ENCODE measurements at regions not wholly inside any gene's neighbourhood (a gene's known extent, or its start where the extent isn't known, plus 50 kb on each side); places are given as distances from the start of the nearest gene placed in this dataset.
"Not testable (repeated sequence)": the region's sequence is repeated elsewhere in the genome, so short reads cannot be mapped to it uniquely, and the experiment has no call there.

DNA sequence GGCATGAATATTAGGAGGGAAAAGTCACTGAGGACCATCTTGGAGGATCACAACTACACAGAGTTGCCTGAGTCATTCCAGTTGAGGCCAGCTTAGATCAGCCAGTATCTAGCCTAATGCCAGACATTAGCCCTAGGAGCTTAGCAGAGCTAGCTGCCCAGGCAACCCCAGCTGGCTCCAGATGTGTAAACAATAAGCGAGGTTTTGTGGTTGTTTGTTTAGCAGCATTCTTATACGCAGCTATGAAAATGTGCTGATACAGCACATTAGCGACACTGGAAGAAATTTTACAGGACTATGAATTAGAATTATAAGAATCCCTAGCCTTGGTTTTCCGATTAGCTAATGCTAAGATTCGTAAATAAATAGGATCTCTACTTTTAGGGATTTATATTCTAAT lies 59.3 kb downstream of the BTBD3 start:
- DNase-seq: no peak

DNA sequence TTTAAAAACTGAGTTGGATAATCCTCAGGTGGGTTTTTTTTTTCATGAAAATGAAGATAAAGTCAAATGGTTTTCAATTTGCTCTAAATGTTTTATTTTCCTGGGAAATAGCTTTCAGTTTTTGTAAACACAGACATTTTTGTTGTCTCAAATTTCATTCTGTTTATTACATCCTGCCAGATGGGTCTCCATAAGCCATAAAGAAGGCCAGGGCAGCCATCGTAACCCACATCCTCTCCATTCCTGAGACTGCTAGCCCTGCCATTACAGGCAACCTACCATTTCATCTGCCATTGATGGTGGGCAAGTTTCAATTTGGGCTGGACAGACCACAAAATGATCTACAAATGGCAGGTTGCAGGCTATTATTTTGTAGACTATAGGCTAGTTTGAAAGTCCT lies 60.8 kb downstream of the BTBD3 start:
- DNase-seq: no peak

DNA sequence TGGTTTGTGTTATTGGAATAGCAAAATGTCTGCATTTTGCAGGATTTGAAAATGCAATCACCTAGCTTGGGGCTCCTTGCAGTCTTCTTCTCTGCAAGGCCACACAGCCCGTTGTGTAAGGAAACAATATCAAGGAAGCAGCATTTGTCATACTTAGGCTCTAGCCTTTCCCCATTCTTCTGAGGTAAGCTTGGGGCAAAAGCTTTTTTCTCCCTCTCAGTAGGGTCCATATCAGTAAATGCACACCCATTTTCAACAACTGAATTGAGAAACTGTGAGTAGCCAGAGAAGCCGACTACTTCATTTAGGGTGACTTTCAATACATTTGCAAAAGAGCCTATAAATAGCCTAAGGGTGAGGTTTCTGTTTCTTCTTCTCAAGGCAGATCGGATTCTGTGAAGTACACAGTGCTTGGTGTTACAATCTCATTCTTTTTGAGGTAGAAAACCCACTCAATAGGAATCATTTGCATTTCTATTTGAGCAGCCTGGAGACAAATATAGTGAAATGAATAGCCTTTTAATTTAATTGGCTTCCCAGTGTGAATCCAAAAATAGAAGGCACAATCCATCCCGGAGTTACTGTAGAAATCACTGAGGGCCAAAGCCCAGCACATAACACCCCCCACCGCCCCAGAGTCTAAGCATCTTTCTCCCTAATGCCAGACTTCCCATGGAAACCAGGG lies 61.8 kb downstream of the BTBD3 start:
- DNase-seq: no peak

DNA sequence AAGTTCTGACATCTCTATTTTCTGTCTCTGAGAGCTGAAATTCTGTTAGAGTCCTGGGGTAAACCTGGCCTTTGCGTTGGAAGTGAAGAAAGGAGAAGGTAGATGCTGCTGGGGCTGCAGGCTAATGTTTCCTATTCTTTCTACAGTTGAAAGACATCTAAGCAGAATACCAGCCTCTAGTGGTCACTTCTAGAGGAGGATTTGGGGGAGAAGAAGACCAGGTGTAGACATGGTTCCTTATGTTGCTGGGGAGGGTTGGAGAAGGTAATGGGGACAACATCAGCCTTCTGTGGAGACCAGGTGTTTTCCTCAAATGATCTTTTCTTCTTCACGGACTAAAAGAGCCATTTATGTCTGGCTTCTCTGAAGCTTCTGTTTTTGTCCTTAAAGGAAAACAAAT lies 62.6 kb downstream of the BTBD3 start:
- no peak for DNase-seq

DNA sequence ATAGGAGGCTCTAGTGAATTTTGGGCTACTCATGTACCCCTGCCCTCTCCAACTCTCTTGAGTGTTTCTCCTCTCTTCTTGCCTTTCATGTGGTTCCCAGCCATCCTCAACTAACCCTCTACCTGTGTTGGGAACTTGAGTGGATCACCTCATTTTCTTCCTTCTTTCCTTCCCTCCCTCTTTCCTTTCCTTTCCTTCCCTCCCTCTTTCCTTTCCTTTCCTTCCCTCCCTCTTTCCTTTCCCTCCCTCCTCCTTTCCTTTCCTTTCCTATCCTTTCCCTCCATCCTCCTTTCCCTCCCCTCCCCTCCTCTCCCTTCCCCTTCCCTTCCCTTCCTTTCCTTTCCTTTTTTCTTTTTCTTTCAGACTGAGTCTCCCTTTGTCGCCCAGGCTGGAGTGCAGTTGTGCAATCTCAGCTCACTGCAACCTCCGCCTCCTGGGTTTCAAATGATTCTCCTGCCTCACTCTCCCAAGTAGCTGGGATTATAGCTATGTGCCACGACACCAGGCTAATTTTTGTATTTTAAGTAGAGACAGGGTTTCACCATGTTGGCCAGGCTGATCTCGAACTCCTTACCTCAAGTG lies 63.8 kb downstream of the BTBD3 start:
- no peak for DNase-seq

DNA sequence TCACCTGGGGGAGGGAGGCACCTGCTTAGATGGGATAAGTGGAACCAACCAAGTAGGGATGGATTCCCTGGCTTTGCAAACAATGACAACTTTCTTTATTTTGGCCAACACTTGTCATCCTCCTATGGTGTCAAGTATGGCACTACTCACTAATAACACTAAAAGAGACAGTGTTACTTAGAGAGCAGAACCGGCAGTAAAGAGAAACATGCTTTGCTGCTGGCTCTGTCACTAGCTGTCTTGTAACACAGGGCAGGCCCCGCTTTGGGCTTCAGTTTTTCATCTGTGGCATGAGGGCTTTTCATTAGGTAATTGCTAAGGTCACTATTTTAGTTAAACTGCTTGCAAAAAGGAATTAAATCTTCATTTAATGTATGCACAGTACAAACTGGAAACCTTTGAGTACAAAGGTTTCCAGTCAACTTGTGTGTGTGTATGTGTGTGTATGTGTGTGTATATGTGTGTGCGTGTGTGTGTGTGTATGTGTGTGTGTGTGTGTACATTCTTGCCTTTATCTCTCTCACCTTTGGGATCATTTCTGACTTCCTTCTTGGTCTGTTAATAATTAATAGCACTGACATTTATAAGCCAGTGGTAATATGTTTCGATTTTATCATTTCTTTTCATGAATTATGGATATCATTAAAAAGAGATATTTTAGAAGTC lies 64.7 kb downstream of the BTBD3 start:
- no peak for DNase-seq

DNA sequence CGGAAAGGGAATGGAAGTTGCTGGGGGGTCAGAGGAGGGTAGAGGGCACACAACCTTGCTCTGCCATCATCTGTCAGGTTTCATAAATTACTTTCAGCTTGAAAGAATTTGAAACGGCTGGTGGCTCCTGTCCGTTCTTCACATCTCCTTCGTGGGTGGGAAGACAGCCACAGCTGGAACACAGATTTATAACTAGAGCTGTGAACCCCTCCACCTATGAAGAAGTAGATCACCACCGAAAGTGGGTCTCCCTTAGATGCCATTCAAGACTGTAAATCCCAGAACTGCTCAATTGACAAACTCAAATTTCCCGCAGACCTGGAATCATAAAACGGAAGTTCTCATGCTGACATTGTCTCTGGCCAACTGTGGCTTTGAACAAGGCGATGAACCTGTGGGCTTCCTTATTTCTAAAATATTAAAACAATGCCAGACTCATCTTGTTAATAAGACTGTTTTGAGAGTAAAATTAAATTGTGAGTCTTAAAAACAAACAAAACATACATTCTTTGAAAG lies 65.3 kb downstream of the BTBD3 start:
- DNase-seq: no peak

DNA sequence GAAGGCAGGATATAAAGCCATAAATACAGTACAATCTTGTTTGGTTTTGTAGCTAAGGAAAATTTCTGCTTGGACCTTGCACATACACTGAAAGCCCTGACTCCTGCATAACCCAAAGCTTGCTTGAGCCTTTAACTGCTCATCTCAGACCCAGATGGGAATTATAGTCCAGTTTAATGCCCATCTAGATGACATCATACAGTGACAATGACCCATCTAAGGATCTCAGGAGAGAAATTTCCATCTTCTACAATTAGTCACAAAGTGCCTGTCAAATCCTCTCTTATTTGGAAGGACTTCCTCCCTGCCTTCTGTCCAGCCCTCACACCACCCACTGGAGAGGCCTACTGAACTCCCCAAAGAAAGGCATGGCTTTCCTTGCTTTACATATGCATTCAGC lies 69.3 kb downstream of the BTBD3 start:
- no peak for DNase-seq

DNA sequence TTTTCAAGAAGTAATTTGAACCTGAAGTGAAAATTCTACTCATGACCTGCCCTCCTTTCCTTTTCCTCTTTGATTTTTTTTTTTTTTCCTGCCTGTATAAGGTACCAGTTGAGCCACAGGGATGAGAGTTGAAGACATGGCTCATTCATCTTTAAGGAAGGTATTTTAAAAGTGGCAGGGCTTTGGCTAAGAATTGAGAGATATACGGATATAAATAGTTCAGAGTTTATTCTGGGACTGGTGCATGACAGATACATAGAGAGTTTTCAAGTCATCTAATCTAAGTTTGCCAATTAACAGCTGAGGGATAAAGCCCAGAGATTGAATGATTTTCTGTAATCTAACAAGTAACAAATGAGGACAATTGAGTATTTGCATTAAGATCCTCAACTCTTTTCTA lies 69.8 kb downstream of the BTBD3 start:
- DNase-seq: no peak

DNA sequence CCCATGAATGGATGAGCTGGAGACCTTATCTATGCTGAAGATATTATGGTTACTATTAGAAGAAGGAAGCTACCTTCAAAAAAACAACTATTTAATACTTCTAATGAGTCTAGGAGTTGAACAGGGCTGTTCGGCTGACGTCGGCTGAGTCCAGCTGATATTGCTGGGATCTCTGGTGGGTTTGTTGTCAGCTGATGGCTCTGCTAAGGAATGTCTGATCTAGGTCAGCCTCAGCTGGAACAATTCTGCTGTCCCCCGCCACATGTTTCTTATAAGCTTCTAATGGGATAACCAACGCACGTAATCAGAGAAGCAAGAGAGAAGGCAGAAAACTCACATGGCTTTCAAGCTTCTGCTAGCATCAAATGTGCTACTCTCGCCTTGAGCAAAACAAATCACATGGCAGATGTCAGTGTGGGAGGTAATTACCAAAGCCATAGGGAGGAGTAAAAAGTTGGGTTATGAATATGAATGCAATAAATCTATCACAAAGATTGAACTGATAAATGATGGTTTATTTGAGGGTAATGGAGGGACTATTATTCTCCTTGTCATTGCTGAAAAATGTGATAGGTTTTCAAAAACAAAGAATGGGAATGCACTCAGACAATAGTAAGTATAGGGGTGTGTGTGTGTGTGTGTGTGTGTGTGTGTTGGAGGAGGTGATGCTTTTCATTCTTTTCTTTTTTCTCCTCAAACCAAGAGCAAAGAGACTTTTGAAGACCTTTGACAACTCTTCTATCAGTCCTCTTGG lies 71.5 kb downstream of the BTBD3 start:
- no peak for DNase-seq

DNA sequence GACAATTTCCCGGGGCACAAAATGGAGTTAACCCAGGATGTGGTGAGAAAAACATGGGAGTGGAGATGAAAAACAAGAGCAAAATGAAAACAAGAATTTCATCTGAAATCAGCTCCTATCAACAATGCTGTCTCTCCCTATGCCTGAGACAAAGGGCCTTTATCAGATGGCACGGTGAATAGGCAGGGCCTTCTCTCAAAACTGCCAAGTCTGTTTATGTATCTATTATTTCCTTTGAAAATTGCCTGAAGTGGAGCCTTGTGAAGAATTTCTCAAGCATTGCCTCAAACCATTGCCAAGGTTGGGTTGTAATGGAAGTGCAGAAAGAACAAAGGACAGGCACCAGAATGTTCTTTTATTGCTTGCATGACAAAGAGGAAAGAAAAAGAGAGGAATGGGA lies 74.7 kb downstream of the BTBD3 start:
- no peak for DNase-seq

DNA sequence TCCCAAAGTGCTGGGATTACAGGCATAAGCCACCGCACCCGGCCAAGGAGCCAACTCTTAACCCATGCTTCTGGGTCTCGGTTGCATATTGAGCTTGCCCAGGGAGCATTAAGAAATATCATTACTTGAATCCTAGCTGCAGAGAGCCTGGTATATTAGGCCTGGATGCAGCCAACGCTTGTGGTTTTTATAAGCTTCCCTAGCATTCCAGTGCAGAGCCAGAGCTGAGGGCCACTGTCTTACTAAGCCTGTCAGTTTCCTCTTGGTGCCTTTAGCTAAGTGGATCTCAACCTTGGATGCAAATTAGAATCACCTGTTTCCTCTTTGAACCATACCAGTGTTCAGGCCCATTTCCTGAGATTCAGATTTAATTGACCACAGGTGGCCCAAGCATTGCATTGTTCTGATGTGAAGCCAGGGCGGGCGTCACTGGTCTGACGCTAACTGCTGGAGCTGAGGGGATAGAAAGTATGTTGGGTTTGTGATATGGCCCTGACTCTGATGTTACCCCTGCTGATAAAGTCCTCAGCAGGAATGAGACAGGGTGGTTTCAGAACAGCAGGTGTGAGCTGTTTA lies 76.3 kb downstream of the BTBD3 start:
- no peak for DNase-seq

DNA sequence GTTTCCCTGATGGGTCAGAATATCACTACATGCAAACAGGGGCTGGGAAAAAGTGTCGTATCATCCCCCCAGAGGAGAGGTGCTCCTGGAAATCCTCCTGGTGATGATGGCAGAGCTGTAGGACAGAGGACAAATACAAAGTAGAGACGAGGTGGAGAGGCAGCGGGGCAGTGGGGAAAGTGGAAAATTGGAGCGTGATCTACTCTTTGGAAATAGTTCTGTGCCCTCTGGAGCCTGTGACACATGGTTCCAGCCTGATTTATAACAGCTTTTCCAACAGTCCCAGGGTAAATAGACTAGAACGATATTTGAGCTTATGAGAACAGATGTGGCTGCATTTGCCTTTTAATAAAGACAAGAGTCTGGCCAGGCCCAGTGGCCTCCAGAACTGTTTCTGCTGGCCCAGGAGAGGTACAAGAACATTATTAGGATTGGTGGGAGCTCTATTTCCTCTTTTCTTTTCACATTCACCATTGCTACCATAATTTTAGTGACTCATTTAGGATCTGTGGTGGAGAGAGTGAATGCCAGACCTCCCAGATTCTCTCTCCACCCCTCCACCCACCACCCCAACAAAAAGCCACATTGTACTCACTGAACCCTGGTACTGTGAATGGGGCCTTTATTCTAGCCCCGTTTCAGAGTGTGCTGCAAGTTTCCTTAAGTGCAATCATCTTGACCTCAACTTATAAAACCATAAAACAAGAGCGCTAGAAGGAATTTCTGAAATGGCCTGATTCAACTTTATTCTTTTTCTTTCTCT lies 78.3 kb downstream of the BTBD3 start:
- DNase-seq: no peak

DNA sequence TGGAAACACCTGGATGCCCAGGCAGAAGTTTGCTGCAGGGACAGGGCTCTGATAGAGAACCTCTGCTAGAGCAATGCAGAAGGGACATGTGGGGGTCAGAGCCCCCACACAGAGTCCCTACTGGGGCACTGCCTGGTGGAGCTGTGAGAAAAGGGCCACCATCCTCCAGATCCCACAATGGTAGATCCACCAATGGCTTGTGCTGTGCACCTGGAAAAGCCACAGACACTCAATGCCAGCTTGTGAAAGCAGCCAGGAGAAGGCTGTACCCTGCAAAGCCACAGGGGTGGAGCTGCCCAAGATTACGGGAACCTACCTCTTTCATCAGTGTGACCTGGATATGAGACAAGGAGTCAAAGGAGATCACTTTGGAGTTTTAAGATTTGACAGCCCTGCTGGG lies 87.1 kb downstream of the BTBD3 start:
- not testable (repeated sequence) for DNase-seq

DNA sequence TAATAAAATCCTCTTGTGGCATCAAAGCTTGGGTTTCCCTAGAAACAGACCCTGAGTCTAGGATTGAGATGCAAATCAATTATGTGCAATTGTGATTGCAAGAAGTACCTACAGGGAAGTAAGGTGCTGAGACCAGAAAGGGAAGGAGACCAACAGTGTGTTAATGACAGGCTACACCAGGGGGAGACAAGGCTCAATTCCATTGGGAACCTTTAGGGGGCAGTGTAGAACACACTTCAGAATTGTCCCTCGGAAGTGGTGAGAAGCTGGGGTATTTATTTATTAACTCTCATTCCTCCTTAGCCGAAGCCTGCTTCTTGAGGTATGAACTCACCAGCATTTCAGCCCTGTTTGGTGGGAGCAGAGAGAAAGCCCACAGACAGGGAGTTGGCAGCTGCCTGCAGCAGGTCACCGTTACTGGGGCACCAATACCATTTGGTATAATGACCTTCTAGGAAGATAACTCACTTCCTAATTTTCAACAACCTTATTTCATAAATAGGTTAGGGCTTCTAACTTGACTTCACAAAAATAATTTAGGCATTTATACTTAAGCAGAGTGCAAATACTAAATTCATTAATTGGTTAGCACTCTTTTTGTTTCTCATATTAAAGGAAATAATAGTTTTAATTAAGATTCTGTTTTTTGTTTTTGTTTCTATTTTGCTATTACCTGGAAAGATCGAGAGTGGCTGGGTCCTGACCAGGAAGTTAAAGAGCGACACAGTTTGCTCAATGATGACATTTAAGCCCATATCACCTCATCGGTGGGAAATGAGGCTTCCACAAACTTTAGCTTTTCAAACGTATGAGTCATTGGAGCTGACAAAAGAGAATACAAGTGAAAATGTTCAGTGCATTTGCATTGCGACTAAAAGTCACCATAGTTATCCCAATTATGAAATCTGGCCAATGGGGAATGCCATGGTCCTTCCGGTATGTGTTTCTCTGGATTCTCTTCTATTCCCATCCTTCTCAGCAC lies 94.8 kb downstream of the BTBD3 start:
- DNase-seq: peak; percentile 81 to 89

DNA sequence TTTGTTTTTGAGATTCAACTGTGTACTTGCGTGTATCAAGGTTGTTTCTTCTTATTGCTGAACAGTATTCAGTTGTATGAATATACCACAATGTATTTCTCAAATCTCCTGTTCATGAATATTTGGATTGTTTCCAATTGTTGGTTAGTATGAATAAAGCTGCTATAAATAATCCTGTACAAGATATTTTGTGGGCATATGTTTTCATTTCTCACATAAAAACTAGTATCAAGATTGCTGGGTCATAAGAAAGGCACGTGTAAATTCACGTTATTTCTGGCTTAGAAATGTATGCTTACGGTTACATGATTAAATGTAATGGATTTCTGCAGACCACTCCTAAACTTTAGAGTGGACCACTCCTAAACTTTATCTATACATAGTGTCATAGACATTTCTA lies 96.6 kb downstream of the BTBD3 start:
- no peak for DNase-seq

DNA sequence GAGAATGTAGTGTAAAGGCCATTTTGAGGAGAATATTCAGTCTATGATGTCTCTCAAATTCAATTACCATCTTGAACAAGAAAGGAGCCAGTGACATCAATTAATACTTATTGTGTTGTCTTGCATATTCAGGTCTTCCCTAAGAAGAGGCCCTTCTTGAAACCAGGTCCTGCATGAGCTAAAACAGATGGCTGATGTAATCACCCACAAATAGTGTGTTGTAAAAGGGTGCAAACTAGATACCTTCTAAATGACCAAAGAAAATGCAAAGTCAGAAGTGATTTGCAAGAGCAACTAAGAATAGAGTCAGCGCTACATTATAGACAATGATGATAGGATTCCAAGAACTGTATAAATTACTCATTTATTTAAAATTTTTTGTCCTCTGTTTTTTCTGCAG lies 97.0 kb downstream of the BTBD3 start:
- no peak for DNase-seq

DNA sequence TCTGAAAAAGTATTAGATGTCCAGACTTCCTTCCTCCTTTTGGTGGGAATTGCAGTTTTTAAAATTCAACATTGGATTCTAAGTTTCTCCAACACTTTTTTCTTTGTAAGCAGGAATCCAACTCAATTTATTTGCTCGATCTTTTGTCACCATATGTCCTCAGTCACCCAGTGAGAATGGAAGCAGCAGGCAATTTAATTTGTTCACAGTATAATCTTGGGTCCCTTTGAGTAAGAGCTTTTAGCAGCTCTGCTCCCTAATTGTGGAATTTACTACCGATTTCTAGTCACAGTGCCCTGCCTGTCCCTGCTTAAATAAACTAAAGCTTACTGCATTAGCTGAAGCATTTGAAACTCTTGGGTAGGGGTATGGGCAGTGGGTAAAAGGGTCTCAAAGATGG lies 98.6 kb downstream of the BTBD3 start:
- DNase-seq: no peak

DNA sequence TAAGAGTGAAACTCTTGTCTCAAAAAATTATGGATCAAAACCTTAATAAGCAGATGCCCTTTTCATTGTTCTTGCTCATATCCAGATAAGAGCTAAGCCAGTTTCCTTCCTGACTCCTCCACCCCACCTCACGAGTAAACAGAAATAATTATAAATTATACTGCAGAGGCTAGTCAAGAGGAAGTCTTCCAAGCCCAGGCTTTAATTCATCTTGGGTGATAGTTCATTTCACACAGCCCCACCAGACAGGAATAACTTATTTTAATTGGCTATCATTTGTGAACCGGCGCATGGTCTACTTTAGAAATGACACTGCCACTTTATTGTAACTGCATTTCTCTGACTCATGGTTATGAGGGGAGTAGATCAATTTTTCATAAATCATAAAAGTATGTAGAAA lies 102.0 kb downstream of the BTBD3 start:
- DNase-seq: no peak

DNA sequence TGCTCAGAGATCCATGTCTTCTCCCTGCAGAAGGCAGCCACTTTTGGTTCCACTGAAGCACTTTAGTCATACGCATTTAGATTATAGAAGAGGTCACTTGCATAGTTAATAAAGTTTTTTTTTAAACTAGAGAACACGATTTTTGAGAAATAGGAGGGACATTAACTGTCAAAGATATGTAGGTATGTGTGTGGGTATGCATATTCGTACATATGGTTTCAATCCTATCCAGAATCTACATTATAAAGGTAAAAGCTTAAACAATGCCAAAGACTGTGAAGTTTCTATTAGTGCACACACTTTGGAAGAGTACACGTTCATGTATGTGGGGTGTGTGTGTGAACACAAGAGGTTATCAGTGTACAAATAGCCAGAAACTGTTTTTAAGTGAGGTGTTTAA lies 103.2 kb downstream of the BTBD3 start:
- no peak for DNase-seq

DNA sequence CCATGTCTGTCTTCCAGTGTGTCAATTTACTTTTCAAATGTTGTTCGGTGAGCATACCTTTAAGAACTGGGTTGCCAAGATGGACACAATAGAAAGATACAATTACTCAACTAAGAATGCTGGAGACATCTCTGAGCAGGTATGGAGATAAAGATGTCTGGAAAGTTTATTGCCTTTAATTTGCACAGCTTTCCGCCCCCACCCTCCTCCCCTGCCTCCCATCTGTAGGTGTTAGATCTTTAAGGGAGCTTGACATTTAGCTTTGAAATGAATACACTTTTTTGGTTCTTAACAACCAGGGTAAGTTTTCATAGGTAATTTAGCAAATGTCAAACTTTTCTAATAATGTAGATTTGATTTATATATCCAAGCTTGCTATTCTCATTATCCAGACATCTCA lies 104.4 kb downstream of the BTBD3 start:
- no peak for DNase-seq
